Dermis blood vessel endothelial cell (primary cell): ENCODE measurements at regions not wholly inside any gene's neighbourhood (a gene's known extent, or its start where the extent isn't known, plus 50 kb on each side); places are given as distances from the start of the nearest gene placed in this dataset.
"Not testable (repeated sequence)": the region's sequence is repeated elsewhere in the genome, so short reads cannot be mapped to it uniquely, and the experiment has no call there.

ENCODE experiments used
- DNase-seq: peaks from one replicate; pipeline ENCODE4 v3.0.0; 2010

- no peak for DNase-seq
Observed at GRCh38 chr14:106378191-106378590, 851.8 kb downstream of the TMEM121 start.

GRCh38 chr14:106380740-106381139 lies 854.4 kb downstream of the TMEM121 start:
- DNase-seq = no peak

- DNase-seq = not testable (repeated sequence)
Observed at GRCh38 chr14:106389186-106389585, 862.8 kb downstream of the TMEM121 start.

- no peak for DNase-seq
Observed at GRCh38 chr14:106390401-106390800, 864.0 kb downstream of the TMEM121 start.

GRCh38 chr14:106390947-106391346 lies 864.6 kb downstream of the TMEM121 start:
- no peak for DNase-seq

GRCh38 chr14:106393742-106394141 lies 867.4 kb downstream of the TMEM121 start:
- no peak for DNase-seq

GRCh38 chr14:106395456-106396050 lies 869.2 kb downstream of the TMEM121 start:
- no peak for DNase-seq

- DNase-seq = no peak
Observed at GRCh38 chr14:106396999-106397398, 870.6 kb downstream of the TMEM121 start.

GRCh38 chr14:106398931-106399331 lies 872.5 kb downstream of the TMEM121 start:
- not testable (repeated sequence) for DNase-seq

- not testable (repeated sequence) for DNase-seq
Observed at GRCh38 chr14:106401316-106401715, 874.9 kb downstream of the TMEM121 start.

- not testable (repeated sequence) for DNase-seq
Observed at GRCh38 chr14:106410229-106410628, 883.8 kb downstream of the TMEM121 start.

- no peak for DNase-seq
Observed at GRCh38 chr14:106414464-106414863, 888.1 kb downstream of the TMEM121 start.

GRCh38 chr14:106417224-106418049 lies 891.1 kb downstream of the TMEM121 start:
- peak; percentile 23 for DNase-seq

GRCh38 chr14:106419376-106419965 lies 893.1 kb downstream of the TMEM121 start:
- DNase-seq = no peak

GRCh38 chr14:106421431-106422033 lies 895.1 kb downstream of the TMEM121 start:
- DNase-seq = peak; percentile 21

GRCh38 chr14:106422066-106422465 lies 895.7 kb downstream of the TMEM121 start:
- DNase-seq = no peak

GRCh38 chr14:106425150-106425549 lies 898.8 kb downstream of the TMEM121 start:
- not testable (repeated sequence) for DNase-seq

- peak; percentile 3 for DNase-seq
Observed at GRCh38 chr14:106436310-106436905, 910.0 kb downstream of the TMEM121 start.

GRCh38 chr14:106442857-106443256 lies 916.5 kb downstream of the TMEM121 start:
- no peak for DNase-seq

GRCh38 chr14:106455026-106455425 lies 928.6 kb downstream of the TMEM121 start:
- DNase-seq = no peak

- DNase-seq = no peak
Observed at GRCh38 chr14:106459971-106460730, 933.8 kb downstream of the TMEM121 start.

GRCh38 chr14:106460916-106461315 lies 934.5 kb downstream of the TMEM121 start:
- no peak for DNase-seq
